ENCODE measurements at regions not wholly inside any gene's neighbourhood (a gene's known extent, or its start where the extent isn't known, plus 50 kb on each side); places are given as distances from the start of the nearest gene placed in this dataset.

- no peak for DNase-seq (ENCODE audit: low spot score)
Measured at GRCh38 chr2:241943209-241943850, 73.8 kb downstream of the RTP5 start.

GRCh38 chr2:241943961-241944575 is 74.5 kb downstream of the RTP5 start:
- no peak for DNase-seq (ENCODE audit: low spot score)

DNA sequence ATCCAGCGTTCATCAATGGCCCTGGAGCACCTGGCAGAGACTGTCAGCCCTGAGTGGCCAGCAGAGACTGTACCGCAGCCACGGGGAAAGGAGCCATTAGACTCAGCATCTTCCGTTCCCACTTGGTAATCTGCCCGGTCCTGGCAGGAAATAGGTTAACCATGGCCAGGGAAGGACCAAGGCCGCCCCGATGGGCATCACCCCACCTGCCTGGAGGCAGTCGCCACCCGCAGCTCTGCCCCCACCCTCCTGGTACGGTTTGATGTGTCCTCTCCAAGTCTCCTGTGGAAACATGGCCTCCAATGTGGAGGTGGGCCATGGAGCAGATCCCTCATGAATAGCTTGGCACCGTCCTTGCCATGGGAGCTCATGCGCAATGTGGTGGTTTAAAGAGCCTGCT is 75.3 kb downstream of the RTP5 start:
- DNase-seq (ENCODE audit: low spot score), result no peak

- no peak for DNase-seq (ENCODE audit: low spot score)
Measured at GRCh38 chr2:241945311-241945710, 75.8 kb downstream of the RTP5 start.

DNA sequence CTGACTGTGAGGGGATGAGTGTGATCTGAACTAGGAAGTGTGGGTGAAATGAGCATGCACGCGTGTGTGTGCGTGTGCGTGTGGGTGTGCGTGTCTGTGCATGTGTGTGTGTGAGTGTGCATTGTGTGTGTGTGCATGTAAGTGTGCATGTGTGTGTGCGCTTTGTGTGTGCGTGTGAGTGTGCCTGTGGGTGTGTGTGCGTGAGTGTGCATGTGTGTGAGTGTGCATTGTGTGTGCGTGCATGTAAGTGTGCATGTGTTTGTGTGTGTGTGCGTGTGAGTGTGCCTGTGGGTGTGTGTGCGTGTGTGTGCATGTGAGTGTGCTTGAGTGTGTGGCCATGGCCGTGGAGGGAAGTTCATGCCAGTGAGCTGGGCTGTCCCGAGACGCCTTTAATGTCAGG is 76.3 kb downstream of the RTP5 start:
- DNase-seq (ENCODE audit: low spot score), result no peak

DNA sequence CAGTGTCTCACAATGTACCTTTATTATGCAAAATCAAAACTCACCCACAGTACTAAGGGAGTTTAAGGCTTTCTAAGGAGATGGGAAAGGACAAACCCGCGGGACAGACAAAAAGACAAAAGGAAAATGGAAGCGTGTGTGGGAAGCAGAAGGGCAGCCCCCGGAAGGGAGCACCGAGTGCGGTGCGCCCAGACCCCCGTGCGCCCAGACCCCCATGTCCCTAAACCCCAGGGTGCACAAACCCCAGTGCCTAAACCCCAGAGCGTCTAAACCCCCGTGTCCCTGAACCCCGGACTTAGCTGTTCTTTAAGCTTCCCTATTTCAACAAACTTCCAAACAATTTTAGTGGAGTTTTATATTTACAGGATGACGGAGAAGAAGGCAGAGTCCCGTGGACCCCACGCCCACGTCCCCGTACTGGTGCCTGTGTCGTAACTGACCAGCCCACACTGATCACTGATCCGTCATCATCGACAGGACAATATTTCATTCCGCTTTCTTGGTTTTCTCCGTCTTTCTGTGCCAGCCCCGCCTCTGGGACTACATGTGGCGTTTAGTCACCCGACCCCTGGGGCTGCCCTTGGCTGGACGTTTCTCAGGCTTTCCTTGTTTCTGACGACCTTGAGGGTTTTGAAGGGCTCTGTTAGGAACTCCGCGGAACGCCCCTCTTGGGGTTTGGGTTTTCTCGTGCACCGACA is 76.9 kb downstream of the RTP5 start:
- no peak for DNase-seq (ENCODE audit: low spot score)

GRCh38 chr2:241947004-241947350 is 77.4 kb downstream of the RTP5 start:
- DNase-seq (ENCODE audit: low spot score), result no peak

DNA sequence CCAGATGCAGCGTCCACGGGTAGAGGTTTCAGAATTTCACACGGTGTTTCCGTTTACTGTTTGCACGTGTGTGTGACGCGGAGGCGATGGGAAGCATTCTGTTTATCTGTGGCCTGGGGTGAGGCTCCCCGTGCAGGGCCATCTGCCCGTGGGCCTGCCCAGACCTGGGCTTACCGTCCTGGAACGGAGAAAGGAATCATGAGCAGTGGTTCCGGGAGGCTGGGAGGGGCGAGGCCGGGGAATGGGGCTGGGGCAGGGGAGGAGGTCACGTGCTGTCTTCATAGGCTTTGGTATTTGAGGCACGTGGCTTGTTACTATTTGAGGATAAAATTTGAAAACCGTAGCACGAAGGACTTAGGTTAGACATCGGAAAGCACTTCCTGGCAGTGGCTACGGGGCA is 77.9 kb downstream of the RTP5 start:
- no peak for DNase-seq (ENCODE audit: low spot score)

GRCh38 chr2:241947876-241948275 is 78.3 kb downstream of the RTP5 start:
- DNase-seq (ENCODE audit: low spot score), result no peak

- no peak for DNase-seq (ENCODE audit: low spot score)
Measured at GRCh38 chr2:241948299-241948897, 78.9 kb downstream of the RTP5 start.

DNA sequence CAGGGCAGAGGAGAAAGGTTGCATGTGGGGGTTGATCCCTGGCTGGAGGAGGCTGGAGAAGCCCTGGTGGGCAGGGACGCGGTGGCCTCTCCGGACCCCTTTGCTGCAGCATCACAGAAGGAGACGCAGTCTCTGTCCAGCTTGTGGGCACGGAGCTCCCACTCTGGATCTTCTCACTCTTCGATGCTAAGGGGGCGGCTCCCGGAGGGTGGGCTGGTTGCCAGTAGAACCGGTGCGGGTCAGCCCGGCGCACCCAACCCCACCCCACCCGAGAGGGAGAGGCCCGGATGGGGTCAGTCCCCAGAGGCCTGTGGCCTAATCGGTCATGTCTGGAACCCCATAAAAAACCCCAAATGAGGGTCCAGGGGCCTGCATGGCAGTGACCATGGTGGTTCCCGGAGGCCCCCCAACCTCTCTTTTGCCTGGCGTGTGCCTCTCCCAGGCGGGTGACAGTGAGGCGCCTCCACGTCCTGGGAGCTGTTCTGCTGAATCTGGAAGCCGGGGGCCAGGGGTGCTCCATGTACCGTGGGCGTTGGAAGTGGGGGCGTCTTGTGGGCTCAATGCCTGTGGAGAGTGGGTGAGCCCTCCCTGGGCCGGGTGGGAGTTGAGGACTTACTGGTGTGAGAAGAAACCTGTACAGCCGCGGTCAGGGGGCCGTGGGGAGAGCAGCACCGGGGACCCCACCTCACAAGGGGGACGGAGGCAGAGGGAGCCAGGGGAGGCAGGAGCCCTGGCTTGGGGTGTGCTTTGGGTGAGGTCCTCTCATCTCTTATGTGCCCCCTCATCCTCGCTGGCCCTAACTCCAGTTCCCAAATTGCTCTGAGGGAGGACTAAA is 79.6 kb downstream of the RTP5 start:
- no peak for DNase-seq (ENCODE audit: low spot score)

DNA sequence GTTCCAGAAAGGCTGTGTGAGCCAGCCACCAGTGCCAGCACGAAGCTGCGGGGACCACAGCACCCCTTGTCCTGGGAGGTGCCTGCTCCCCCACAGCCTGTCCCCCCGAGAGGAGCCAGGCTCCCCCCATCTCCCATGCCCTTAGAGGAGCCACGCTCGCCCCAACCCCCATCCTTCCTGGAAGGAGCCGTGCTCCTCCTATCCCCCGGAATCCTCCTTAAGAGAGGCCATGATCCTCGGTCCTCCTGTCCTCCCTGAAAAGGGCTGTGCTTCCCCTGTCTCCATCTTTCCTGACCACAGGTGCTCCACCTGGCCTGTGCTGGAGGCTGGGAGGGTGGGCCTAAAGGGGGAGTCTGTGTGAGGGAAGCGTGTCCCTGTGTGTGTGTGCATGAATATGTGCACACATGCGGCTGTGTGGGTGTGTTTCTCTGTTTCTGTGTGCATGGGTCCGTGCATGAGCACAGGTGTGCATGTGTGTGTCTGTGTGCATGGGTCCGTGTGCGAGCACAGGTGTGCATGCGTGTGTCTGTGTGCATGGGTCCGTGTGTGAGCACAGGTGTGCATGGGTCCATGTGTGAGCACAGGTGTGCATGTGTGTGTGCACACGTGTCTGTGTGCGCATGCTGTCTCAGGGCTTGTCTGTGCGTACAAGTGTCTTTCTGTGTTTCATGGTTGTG is 80.3 kb downstream of the RTP5 start:
- no peak for DNase-seq (ENCODE audit: low spot score)

GRCh38 chr2:241950413-241951315 is 81.1 kb downstream of the RTP5 start:
- DNase-seq (ENCODE audit: low spot score), result peak; percentile 21

DNA sequence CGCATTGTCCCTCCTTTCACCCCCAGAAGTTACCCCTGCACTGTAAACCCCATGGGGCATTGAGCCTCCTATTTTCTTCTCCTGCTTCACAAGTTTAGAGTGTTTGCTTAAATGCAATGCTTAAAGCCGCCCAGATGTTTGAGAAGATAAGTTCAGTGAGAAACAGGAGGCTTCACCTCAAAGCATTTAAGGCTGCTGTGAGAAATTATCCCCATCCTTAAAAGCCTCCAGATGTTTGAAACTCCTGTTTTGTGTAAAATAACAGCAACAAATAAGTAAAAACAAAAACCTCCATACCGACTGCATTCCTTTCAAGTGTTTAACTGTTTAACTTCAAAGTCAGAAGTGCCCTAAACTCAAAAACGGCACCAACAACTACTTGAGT is 81.8 kb downstream of the RTP5 start:
- DNase-seq (ENCODE audit: low spot score), result no peak

GRCh38 chr2:241951920-241952319 is 82.4 kb downstream of the RTP5 start:
- no peak for DNase-seq (ENCODE audit: low spot score)

DNA sequence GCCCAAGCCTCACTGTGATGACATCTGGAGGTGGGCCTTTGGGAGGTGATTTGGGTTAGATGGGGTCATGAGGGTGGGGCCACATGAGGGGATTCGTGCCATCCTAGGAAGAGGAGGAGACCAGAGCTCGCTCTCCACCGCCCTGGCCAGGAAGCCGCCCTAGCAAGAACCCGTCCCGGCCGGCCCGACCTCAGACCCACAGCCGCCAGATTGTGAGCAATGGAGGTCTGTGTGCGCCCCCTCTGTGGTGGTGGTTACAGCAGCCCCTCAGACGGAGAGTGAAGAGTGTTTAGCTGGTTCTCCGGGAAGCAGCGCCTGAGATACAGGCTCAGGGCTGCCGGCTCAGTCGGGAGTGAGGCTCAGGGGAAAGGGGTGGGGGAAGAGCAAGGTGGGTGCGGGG is 83.3 kb downstream of the RTP5 start:
- DNase-seq (ENCODE audit: low spot score), result no peak

DNA sequence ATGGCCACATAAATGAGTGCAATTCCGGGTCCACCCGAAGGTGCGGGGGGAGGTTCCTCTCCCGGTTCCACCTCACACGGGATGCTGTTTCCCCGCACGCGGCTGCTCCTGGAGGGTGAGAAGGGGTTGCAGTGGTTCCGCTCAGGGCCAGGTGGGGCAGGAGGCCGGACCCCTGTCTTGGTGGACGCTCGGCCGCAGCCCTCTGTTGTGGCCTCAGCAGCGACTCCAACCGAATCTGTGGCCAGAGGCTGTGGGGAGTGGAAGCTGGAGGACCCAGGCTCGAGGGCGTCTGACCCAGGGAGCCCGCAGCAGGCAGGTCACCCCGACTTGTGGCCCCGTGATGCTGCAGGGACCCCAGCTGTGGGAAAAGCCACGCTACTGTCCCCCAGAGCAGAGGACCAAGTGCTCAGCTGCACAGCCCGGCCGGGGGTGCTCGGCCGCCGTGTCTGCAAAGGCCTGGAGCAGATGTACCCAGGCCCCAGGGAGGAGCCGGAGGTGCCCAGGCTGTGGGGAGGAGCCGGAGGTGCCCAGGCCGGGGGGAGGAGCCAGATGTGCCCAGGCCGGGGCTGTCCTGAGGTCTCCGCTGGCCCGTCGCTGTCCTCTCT is 83.9 kb downstream of the RTP5 start:
- DNase-seq (ENCODE audit: low spot score), result no peak

GRCh38 chr2:241956521-241957110 is 87.1 kb downstream of the RTP5 start:
- DNase-seq (ENCODE audit: low spot score), result no peak

- no peak for DNase-seq (ENCODE audit: low spot score)
Measured at GRCh38 chr2:241957276-241957675, 87.7 kb downstream of the RTP5 start.

Measured in kidney capillary endothelial cell (primary cell).